HG03135 (cell line): ENCODE measurements at regions not wholly inside any gene's neighbourhood (a gene's known extent, or its start where the extent isn't known, plus 50 kb on each side); places are given as distances from the start of the nearest gene placed in this dataset.

Source experiments
- ATAC-seq: cut with Tn5 transposase; IDR thresholded peaks from one replicate; pipeline ENCODE4 v1.9.1; 2021; ENCODE audit warnings: mild to moderate bottlenecking, moderate library complexity; ENCODE audit not compliant: unreplicated experiment

- no peak for ATAC-seq
Observed at GRCh38 chr13:89846926-89847585, 1500.4 kb upstream of the MIR17HG start.

GRCh38 chr13:89852570-89852969, 1494.9 kb upstream of the MIR17HG start:
- ATAC-seq = no peak

GRCh38 chr13:89856512-89856911, 1491.0 kb upstream of the MIR17HG start:
- no peak for ATAC-seq

GRCh38 chr13:89857502-89857901, 1490.0 kb upstream of the MIR17HG start:
- ATAC-seq = no peak

- no peak for ATAC-seq
Observed at GRCh38 chr13:89862011-89862690, 1485.3 kb upstream of the MIR17HG start.

- ATAC-seq = no peak
Observed at GRCh38 chr13:89862691-89863036, 1484.8 kb upstream of the MIR17HG start.

- no peak for ATAC-seq
Observed at GRCh38 chr13:89865164-89866064, 1482.1 kb upstream of the MIR17HG start.

- no peak for ATAC-seq
Observed at GRCh38 chr13:89869312-89869711, 1478.2 kb upstream of the MIR17HG start.

- ATAC-seq = no peak
Observed at GRCh38 chr13:89878904-89879303, 1468.6 kb upstream of the MIR17HG start.

GRCh38 chr13:89880201-89880600, 1467.3 kb upstream of the MIR17HG start:
- no peak for ATAC-seq

- no peak for ATAC-seq
Observed at GRCh38 chr13:89883893-89884448, 1463.5 kb upstream of the MIR17HG start.

- ATAC-seq = no peak
Observed at GRCh38 chr13:89890806-89891205, 1456.7 kb upstream of the MIR17HG start.

GRCh38 chr13:89891416-89891815, 1456.1 kb upstream of the MIR17HG start:
- ATAC-seq = no peak

GRCh38 chr13:89897681-89898080, 1449.8 kb upstream of the MIR17HG start:
- peak; percentile 73 for ATAC-seq

- no peak for ATAC-seq
Observed at GRCh38 chr13:89899302-89900103, 1448.0 kb upstream of the MIR17HG start.

- ATAC-seq = no peak
Observed at GRCh38 chr13:89900104-89900765, 1447.3 kb upstream of the MIR17HG start.

- ATAC-seq = no peak
Observed at GRCh38 chr13:89902223-89902622, 1445.3 kb upstream of the MIR17HG start.

GRCh38 chr13:89903115-89903514, 1444.4 kb upstream of the MIR17HG start:
- ATAC-seq = no peak

GRCh38 chr13:89910166-89910565, 1437.3 kb upstream of the MIR17HG start:
- ATAC-seq = no peak

GRCh38 chr13:89916551-89916950, 1430.9 kb upstream of the MIR17HG start:
- ATAC-seq = no peak
